GM21528 (cell line): ENCODE measurements at regions not wholly inside any gene's neighbourhood (a gene's known extent, or its start where the extent isn't known, plus 50 kb on each side); places are given as distances from the start of the nearest gene placed in this dataset.

Source experiments
- ATAC-seq: cut with Tn5 transposase; IDR thresholded peaks from one replicate; pipeline ENCODE4 v1.9.1; 2021; ENCODE audit warnings: mild to moderate bottlenecking, moderate library complexity; ENCODE audit not compliant: unreplicated experiment, low FRiP score

DNA sequence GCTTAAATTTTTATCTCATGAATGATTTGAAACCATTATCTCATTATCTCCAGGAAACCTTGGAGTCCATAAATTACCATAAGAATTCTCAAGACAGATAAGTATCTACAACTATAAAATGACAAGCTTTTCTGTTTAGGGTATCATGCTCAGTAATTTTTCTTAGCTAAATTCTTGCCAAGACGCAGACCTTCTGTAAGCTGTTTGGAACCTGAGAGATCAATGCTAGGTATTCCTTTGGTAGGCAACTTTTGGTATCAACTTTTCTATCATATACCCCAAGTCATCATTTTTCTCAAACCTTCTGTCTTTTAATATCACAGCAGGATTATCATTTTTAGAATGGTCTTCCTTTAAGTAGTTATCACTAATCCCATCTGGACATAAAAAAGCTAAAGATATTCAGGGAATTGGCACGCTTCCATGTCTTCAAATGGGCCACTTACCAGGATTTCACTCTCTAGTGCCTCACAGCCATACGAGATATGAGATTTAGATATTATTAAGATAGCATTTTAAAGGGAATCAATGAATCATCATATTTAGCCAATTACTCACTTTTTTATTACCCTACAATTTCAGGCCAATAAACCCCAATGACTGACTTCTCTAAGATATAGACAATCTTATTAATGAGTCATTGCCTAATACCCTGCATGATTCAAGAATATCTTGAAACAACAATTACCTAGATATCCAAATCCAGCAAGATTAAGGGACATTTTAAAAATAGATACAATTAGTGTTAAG, 544.1 kb downstream of the HTR7 start:
- ATAC-seq: no peak

DNA sequence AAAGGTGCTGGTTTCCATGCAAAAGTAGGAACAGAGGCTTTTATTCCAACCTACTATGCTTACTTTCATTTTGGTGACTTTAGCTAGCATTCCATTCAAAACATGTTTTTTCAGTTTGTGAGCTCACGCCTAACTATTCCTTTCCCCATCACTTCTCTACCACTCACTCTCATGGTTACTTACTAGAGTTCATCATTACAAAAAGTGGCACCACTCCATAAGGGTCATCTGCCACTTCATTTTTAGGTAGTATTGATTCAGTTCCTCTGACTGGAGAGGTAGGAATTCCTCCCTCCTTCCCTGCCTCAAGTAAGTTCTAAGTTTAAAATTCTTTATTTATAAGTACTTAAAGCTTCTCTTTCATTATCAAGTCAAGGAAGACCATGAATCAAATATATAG, 543.1 kb downstream of the HTR7 start:
- no peak for ATAC-seq

DNA sequence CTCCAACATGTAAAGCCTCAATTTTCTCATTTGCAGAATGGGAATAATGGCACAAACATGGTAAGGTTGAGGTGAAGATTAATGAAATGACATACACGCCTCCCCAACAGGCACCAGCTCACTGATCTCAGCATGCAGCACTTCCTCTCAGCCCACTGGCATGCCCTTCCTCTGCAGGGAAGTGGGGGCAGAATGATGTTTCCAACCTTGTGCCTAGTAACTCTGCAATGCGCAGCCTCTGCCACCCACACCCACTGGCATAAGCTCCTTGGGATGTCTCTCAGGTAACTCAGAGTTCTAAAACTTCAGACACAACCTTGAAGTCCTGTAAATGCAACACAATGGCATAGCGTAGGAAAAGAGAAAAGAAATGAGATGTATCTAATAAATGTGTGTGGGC, 540.7 kb downstream of the HTR7 start:
- ATAC-seq: no peak

DNA sequence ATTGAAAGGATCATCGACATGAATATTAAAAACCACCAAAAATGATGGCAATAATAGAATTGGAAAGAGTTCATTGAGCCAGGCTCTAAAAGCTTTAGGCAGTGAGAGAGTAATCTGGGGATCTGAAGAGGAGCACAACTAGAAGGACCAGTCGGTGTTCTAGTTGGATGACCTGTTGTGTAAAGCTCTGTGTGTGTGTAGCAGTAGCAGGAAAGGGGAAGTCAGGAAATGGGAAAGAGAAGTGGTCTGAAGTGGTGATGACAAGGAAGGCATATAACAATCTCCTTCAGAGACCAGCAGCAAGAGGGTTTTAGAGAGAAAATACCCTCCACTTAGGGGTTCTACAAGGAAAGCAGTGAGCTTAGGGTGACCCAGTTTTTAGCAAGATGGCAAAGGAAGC, 539.2 kb downstream of the HTR7 start:
- ATAC-seq: no peak

DNA sequence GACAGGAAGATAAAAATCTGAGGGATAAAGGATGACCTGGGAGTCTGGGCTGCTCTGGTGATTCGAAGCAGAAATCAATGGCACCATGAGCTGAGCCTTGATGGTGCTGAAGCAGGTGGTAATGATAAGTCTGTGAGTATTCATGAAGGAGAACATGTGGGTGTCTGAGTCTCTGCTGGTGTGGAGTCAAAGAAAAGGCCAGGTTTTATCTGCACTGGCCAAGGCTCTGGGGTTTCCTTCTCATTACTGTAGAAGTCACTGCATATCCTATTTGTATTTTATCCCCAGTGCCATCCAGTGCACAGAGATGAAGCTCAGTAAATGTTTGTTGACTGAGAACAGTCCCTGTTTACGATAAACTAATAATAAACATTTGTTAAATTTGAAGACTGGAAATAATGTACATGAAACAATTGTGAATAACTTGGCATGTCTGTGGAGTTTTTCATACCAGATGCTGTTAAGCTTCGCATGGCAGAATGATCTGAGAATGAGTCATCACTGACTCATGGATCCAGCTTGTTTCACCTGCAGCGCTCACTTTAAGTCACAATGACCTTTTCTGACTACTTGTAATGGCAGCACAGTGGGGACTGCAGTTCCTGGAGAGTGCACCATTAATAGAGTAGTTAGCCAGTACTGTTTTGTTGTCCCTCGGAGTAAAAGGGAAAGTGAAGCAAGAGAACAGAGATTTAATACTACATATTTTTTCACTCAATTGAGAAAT, 538.5 kb downstream of the HTR7 start:
- peak; percentile 89 for ATAC-seq

DNA sequence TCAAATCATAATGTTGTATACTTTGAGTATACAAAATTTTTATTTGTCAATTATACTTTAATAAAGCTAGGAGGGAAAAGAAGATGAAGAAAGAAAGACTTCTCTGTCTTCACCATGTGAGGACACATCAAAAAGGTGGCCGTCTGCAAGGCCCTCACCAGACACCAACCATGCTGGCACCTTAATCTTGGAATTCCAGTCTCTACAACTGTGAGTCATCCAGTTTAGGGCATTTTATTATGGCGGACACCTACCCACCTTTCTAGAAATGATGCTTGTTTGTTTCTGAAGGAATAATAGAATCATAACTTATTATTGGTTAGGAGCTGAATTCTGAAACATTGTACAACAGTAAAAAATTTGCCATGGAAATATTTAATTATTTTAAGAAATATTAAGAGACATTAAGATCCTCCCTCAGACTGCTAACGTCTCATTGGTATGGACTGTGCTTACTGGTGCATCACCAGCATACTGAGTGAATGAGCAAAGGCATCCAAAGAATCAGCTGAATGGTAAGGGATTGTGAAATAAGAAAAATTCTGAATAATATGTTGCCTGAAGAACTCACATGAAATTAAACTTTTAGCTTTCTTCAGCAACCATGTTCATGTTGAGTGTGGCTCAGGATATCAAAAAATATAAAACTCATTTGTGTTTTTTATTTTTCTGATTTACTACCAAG, 536.6 kb downstream of the HTR7 start:
- ATAC-seq: no peak

DNA sequence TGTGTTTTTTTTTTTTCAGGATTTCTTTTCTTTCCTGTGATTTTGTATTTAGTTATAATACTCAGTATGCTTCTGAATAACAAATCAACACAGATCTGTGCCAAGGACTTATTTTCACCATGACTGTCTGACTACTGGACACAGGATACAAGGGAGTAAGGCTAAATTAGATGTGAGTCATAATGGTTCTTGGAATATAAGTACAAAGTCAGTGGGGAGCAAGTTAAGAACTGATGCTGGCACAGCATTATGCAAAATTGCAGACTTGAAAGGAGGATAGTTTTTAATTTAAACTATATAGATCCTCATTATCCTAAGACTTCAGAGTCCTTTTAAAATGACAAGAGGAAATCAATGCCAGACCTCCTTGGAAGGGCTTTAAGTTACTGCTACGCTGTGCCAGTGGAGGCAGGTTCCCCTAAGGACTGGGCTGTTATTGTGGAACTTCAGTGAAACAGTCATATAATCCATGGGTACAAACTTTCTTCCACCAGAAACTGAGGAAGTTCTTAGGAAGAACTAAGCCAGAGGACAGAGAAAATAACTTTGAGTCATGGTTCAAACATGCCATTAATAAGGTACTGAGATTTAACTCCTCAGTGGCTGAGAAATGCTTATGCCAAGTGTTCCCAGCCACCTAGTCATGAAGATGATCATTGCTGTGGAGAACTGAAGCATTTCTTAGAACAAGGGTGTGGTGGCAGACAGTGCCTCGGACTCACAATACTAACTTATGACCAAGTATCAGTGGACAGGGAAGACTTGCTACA, 531.2 kb downstream of the HTR7 start:
- no peak for ATAC-seq

DNA sequence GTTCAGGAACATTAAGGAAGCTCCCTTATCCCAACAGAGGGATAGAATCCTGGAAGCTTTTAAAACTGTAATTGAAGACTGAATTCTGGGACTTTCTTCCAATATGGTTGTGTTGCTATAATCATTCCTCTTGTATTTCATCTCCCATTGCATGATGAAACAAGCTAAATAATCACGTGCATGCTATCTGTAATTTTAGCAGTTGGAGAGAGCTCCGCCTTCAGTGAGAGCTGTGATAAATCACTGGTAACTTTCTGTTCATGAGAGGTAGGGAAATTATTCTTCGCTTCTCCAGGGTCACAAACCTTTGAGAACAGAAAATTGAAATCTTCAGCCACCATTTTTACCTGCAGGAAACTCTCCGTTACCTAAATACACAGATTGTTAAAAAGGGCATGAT, 530.2 kb downstream of the HTR7 start:
- no peak for ATAC-seq

DNA sequence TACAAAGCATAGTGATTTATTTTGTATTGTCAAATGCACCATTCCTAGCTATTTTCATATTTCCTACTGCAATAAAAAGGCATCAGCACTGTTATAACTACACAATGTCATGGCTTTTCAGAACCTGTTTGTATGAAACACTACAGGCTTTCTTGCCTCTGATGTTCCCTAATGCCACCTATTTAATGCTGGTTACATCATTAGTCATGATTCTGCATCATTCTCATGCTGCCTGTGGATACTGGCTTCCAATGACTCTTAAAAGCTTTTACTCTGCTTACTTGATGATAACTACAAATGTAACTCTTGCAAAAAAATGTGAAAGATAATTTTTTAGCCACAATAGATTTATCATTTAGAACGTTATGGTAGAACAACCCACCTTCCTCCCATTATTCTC, 529.4 kb downstream of the HTR7 start:
- no peak for ATAC-seq

DNA sequence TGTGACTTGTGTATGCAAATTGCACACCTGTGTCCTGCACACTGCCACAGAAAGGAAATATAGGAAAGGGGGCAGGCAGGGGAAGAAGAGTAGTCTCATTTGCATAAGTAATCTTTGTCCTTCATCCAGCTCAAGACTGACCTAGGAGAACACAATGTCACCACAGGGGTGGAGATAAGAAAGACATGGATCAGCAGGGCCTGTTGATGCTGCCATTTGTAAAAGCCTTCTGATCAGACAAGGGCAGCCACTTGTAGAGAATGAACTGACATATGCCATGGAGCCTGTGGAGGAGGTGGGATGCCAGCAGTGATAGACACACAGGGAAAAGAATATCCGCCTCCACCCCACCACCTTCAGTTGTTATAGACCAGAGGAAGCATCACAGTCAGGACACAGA, 528.9 kb downstream of the HTR7 start:
- no peak for ATAC-seq

DNA sequence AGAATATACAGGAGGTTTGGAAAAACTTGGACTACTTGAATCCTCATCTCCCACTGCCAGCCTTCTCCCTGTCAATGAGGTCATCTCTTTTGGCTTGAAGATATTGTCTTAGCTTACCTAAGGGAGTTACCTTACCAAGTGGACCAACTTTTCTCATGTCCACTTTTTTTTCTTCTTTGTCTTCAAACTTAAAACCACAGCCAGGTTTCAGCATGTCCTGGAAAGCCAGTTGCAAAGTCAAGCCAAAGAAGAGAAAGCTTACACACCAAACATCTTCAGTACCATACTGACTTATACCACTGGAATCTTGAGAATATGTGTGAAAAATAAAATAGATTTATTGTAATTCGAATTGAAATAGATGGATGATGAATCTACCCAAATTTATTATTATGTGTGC, 520.5 kb downstream of the HTR7 start:
- ATAC-seq: no peak

DNA sequence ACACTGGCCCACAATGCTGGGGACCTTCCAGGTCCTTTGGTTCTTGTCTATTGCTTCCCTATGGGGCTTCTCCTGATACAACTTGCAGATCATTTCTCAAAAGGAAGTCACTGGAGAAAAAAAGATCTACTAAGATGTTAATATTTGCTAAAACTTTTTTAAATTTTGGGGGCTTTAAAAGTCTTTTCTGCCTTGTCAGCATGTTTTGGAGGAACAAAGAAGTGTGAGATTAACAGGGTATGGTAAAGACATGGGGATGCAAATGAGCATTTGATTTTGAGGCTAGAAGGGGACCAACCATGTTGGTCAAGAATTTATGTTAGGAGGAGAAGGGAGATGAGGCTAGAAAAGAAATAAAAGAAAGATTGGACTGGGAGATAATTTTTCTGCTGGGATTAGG, 515.4 kb downstream of the HTR7 start:
- no peak for ATAC-seq

DNA sequence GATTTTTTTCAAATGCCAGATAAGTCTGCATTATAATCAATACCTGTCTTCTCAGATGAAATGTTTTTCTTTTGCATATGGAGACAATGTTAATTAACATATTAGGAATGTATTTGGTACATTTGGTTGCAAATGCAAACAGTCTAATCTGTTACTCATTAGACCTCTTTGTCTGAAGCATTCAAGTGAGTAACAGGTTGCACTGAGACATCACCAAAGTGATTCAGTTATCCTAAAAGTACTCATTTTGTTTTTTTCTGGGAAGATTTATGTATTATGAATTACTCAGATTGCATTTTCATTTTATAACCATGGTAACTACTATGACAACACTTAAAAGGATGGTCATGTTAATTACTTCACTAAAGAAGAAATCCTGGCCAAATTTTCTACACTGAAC, 513.6 kb downstream of the HTR7 start:
- ATAC-seq: no peak

DNA sequence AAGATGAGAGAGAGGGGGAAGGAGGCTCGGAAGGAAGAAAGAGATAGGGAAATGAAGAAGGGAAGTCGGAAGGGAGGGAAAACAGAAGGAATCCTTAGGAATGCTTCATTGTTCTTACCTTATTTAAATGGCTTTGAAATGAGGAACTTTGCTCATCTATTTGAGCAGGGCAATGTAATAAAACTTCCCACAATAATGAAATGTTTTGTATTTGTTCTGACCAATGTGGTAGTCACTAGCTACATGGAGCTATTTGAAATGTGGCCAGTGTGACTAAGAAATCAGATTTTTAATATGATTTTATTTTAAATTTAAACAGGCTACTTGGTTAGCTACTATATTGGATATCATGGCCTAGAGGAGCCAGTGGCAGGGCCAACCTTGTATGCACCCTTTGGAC, 510.6 kb downstream of the HTR7 start:
- no peak for ATAC-seq

DNA sequence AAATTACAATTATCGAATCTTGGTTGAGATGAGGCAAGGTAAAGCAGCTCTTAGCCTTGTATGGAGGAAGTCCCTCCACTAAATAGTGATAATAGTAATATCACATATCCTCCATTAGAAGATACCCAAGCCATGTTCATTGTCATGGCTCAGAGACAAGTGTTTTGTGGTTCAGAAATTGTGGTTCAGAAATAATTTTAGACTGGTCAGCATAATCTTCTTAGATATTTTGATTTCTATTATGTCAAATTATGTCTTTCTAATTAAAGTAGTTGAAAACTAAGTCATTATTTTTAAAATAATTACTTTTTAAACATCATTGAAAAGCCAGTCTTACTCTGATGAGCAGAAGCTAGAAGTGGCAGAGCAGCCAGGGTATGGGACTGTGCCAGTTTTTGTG, 507.7 kb downstream of the HTR7 start:
- no peak for ATAC-seq

DNA sequence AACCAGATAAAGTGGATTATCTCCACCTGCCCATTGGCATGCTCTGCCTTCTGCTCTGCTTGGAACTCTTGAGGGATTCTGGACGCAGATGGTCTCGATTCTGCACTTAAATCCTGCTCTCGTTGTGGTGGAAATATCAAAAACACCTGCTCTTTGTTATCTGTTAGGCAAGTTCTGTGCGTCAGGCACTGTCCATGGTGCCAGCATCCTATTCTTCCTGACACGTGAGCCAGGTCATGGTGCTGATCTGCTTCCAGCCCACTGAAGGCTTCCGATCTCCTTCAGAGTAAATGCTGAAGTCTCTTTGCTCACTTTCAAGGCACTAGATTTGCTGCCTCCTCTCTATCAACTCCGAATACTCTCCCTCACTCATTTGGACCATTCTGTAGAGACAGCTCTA, 505.6 kb downstream of the HTR7 start:
- no peak for ATAC-seq

DNA sequence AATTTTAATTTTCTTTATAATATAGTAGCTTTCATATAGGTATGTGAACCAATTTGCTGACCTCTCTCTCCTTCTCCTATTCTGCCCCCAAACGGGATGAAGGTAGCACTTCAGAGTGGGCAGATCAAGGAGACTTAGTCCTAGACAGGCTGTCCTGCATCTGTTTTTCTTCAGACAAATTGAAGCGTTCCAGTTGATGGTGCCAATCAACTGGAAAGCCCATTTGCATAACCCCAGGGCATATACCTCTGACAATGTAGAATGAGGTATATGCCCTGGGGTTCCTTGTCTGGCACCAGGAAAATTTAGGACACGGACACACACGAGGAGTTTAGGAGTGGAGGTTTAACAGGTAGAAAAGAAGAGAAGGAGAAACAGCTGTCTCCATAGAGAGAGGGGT, 502.9 kb downstream of the HTR7 start:
- ATAC-seq: no peak

DNA sequence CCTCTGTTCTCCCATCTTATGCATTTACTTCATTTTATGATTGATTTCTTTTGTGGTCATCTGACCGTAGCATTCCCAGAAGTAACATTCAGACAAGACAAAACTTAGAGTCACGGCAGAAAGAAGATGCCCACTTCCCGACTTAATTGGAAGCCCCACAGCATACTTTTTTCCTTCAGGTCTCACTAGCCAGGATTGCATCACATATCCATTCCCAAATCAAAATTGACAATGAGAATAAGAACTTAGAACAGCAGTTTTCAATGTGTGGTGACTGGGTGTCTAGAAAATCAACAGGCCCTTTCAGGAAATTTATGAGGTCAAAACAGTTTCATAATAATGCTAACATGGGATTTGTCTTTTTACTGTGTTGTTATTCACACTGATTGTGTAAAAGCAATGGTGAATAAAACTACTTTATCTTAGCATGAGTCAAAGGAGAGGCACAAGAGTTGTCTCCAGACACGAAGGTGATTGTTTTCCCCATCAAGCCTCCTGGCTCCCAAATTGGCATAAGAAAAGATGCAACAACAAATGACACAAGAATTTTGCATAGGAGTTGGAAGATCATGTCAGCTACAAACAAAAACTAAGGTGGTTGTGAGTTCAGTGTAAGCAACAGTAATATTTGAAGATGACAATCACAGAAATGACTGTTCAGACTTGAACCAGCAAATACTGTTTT, 493.9 kb downstream of the HTR7 start:
- no peak for ATAC-seq

DNA sequence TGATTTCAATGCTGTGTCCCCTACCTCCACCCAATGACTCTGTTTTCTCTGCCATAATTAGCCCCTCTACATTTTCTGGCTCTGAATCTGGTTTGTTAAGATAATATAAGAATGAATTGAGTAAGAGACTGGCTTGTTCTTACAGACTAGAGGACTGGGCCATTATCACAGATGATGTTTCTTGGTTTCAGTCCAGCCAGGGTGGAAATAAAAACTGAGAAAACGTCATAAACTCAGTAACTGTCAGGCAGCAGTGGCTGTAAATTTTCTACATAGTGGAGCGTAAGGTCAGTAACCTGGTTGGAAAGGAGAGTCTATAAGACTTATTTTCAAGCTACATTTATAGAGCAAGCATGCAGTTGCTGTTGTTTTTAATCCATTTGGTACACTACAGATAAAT, 485.4 kb downstream of the HTR7 start:
- ATAC-seq: no peak

DNA sequence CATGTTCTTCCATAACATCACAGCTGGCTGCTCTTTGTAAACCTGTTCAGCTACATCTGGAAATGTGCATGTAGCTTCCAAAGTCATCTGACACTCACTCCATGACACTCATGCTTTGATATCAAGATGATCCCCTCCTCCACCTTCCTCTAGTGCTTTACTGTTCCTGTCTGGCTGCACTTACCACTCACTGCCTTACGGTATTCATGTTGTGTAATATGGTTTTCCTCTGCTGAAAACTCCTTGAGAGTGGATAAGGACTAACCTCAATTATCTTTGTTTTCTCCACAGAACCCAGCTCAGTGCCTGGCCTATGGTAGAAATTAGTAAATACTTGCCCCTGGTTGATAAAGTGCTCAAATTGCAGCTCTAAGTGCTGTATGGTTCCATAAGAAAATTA, 483.9 kb downstream of the HTR7 start:
- ATAC-seq: no peak
